ENCODE measurements at regions not wholly inside any gene's neighbourhood (a gene's known extent, or its start where the extent isn't known, plus 50 kb on each side); places are given as distances from the start of the nearest gene placed in this dataset.

GRCh38 chr11:96595011-96595410 lies 205.2 kb downstream of the JRKL start:
- H3K4me1 ChIP-seq (ENCODE audit: low read length) = no peaks in the 10 kb centered on the region
- H3K4me3 ChIP-seq (ENCODE audit: low read length) = no peak overlapping the region
- H3K79me2 ChIP-seq (ENCODE audit: low read length) = no peaks in the 10 kb centered on the region
- H3K9me3 ChIP-seq (ENCODE audit: insufficient read depth, low read length) = no peaks in the 10 kb centered on the region
- H3K4me2 ChIP-seq (ENCODE audit: low read length) = no peak overlapping the region
- no peaks in the 10 kb centered on the region for H3K27me3 ChIP-seq (ENCODE audit: low read depth, low read length)
- H2AFZ ChIP-seq (ENCODE audit: low read depth, low read length) = no peak overlapping the region
- H3K27ac ChIP-seq (ENCODE audit: low read length) = no peak overlapping the region
- no peaks in the 10 kb centered on the region for H4K20me1 ChIP-seq (ENCODE audit: insufficient read depth, low read length)
- TF ChIP-seq EZH2phosphoT487 (IDR thresholded peaks at IDR 0.05; ENCODE audit: low read depth) (no peak), CTCF (IDR thresholded peaks at IDR 0.05; ENCODE audit: low read depth, low read length) (no peak)
- no peaks in the 10 kb centered on the region for H3K36me3 ChIP-seq (replicated peaks; ENCODE audit: low read depth, low read length)
- H3K9ac ChIP-seq (ENCODE audit: low read length) = no peak overlapping the region

GRCh38 chr11:96607864-96608558 lies 218.2 kb downstream of the JRKL start:
- Histone ChIP-seq H3K79me2 (ENCODE audit: low read length) (no peaks in the 10 kb centered on the region), H3K27me3 (ENCODE audit: low read depth, low read length) (no peaks in the 10 kb centered on the region), H3K36me3 (replicated peaks; ENCODE audit: low read depth, low read length) (no peaks in the 10 kb centered on the region), H3K4me1 (ENCODE audit: low read length) (no peaks in the 10 kb centered on the region), H3K9me3 (ENCODE audit: insufficient read depth, low read length) (no peaks in the 10 kb centered on the region), H3K9ac (ENCODE audit: low read length) (no peak overlapping the region), H3K4me2 (ENCODE audit: low read length) (no peak overlapping the region), H3K27ac (ENCODE audit: low read length) (no peak overlapping the region), H2AFZ (ENCODE audit: low read depth, low read length) (no peak overlapping the region), H4K20me1 (ENCODE audit: insufficient read depth, low read length) (no peaks in the 10 kb centered on the region), H3K4me3 (ENCODE audit: low read length) (no peak overlapping the region)
- TF ChIP-seq CTCF (IDR thresholded peaks at IDR 0.05; ENCODE audit: low read depth, low read length) (no peak), EZH2phosphoT487 (IDR thresholded peaks at IDR 0.05; ENCODE audit: low read depth) (no peak)

- H3K79me2 ChIP-seq (ENCODE audit: low read length) = no peaks in the 10 kb centered on the region
- H3K4me1 ChIP-seq (ENCODE audit: low read length) = no peaks in the 10 kb centered on the region
- no peak overlapping the region for H2AFZ ChIP-seq (ENCODE audit: low read depth, low read length)
- TF ChIP-seq CTCF (IDR thresholded peaks at IDR 0.05; ENCODE audit: low read depth, low read length) = no peak
- TF ChIP-seq EZH2phosphoT487 (IDR thresholded peaks at IDR 0.05; ENCODE audit: low read depth) = no peak
- H3K27ac ChIP-seq (ENCODE audit: low read length) = no peak overlapping the region
- no peak overlapping the region for H3K9ac ChIP-seq (ENCODE audit: low read length)
- no peaks in the 10 kb centered on the region for H3K9me3 ChIP-seq (ENCODE audit: insufficient read depth, low read length)
- H4K20me1 ChIP-seq (ENCODE audit: insufficient read depth, low read length) = no peaks in the 10 kb centered on the region
- no peaks in the 10 kb centered on the region for H3K36me3 ChIP-seq (replicated peaks; ENCODE audit: low read depth, low read length)
- H3K4me2 ChIP-seq (ENCODE audit: low read length) = no peak overlapping the region
- H3K4me3 ChIP-seq (ENCODE audit: low read length) = no peak overlapping the region
- no peaks in the 10 kb centered on the region for H3K27me3 ChIP-seq (ENCODE audit: low read depth, low read length)
Observed at GRCh38 chr11:96614101-96614500, 224.3 kb downstream of the JRKL start.

- no peaks in the 10 kb centered on the region for H3K36me3 ChIP-seq (replicated peaks; ENCODE audit: low read depth, low read length)
- no peak overlapping the region for H3K27ac ChIP-seq (ENCODE audit: low read length)
- H3K4me1 ChIP-seq (ENCODE audit: low read length) = no peaks in the 10 kb centered on the region
- no peak for TF ChIP-seq EZH2phosphoT487 (IDR thresholded peaks at IDR 0.05; ENCODE audit: low read depth)
- TF ChIP-seq CTCF (IDR thresholded peaks at IDR 0.05; ENCODE audit: low read depth, low read length) = no peak
- H3K4me2 ChIP-seq (ENCODE audit: low read length) = no peak overlapping the region
- H3K9me3 ChIP-seq (ENCODE audit: insufficient read depth, low read length) = no peaks in the 10 kb centered on the region
- no peaks in the 10 kb centered on the region for H3K79me2 ChIP-seq (ENCODE audit: low read length)
- H4K20me1 ChIP-seq (ENCODE audit: insufficient read depth, low read length) = no peaks in the 10 kb centered on the region
- no peak overlapping the region for H3K4me3 ChIP-seq (ENCODE audit: low read length)
- no peak overlapping the region for H3K9ac ChIP-seq (ENCODE audit: low read length)
- no peak overlapping the region for H2AFZ ChIP-seq (ENCODE audit: low read depth, low read length)
- H3K27me3 ChIP-seq (ENCODE audit: low read depth, low read length) = no peaks in the 10 kb centered on the region
Observed at GRCh38 chr11:96614846-96615245, 225.0 kb downstream of the JRKL start.

All from OCI-LY3 (cell line).